Type B pancreatic cell (in vitro differentiated cells): ENCODE measurements at regions not wholly inside any gene's neighbourhood (a gene's known extent, or its start where the extent isn't known, plus 50 kb on each side); places are given as distances from the start of the nearest gene placed in this dataset.

Experiments used
- DNase-seq: peaks from one replicate; pipeline ENCODE4 v3.0.0; 2021; ENCODE audit warnings: mixed read lengths; ENCODE audit not compliant: unreplicated experiment; ENCODE audit errors: extremely low spot score
- H3K27ac Mint-ChIP-seq: 2 replicates; pipeline ENCODE4 v1.8.0; 2021; ENCODE audit warnings: mild to moderate bottlenecking, mixed read lengths
- H3K27me3 Mint-ChIP-seq: 2 replicates; pipeline ENCODE4 v1.8.0; 2021; ENCODE audit warnings: mixed read lengths
- H3K36me3 Mint-ChIP-seq: 2 replicates; pipeline ENCODE4 v1.8.0; 2021; ENCODE audit warnings: mixed read lengths
- H3K4me1 Mint-ChIP-seq: one replicate; pipeline ENCODE4 v1.8.0; 2021; ENCODE audit warnings: mixed read lengths; ENCODE audit not compliant: unreplicated experiment
- H3K4me3 Mint-ChIP-seq: 2 replicates; pipeline ENCODE4 v1.8.0; 2021; ENCODE audit warnings: mild to moderate bottlenecking, mixed read lengths
- H3K9me3 Mint-ChIP-seq: 2 replicates; pipeline ENCODE4 v1.8.0; 2021; ENCODE audit warnings: mixed read lengths
- TF ChIP-seq, protein P1 (sequence below): fragments of 200-600 bp; sonication (generic); conservative IDR thresholded peaks from 2 replicates; pipeline ENCODE4 v1.5.0; 2021; ENCODE audit warnings: antibody characterized with exemption, mild to moderate bottlenecking

GRCh38 chr20:48165401-48165685 lies 380.1 kb upstream of the SULF2 start:
- no peak for DNase-seq
- H3K27me3 Mint-ChIP-seq: peaks cover 20% of the 10 kb centered on the region
- H3K36me3 Mint-ChIP-seq: no peaks in the 10 kb centered on the region
- no peak overlapping the region for H3K4me3 Mint-ChIP-seq
- peaks cover 29% of the 10 kb centered on the region for H3K4me1 Mint-ChIP-seq
- TF ChIP-seq, protein P1, sequence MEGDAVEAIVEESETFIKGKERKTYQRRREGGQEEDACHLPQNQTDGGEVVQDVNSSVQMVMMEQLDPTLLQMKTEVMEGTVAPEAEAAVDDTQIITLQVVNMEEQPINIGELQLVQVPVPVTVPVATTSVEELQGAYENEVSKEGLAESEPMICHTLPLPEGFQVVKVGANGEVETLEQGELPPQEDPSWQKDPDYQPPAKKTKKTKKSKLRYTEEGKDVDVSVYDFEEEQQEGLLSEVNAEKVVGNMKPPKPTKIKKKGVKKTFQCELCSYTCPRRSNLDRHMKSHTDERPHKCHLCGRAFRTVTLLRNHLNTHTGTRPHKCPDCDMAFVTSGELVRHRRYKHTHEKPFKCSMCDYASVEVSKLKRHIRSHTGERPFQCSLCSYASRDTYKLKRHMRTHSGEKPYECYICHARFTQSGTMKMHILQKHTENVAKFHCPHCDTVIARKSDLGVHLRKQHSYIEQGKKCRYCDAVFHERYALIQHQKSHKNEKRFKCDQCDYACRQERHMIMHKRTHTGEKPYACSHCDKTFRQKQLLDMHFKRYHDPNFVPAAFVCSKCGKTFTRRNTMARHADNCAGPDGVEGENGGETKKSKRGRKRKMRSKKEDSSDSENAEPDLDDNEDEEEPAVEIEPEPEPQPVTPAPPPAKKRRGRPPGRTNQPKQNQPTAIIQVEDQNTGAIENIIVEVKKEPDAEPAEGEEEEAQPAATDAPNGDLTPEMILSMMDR: no peak
- H3K27ac Mint-ChIP-seq: no peak overlapping the region
- H3K9me3 Mint-ChIP-seq: no peaks in the 10 kb centered on the region

- Mint-ChIP-seq H3K9me3 (no peaks in the 10 kb centered on the region), H3K27me3 (peaks cover 15% of the 10 kb centered on the region), H3K4me1 (peaks cover 27% of the 10 kb centered on the region), H3K27ac (no peak overlapping the region), H3K4me3 (no peak overlapping the region), H3K36me3 (no peaks in the 10 kb centered on the region)
- DNase-seq: no peak
- TF ChIP-seq, protein P1: no peak
These were observed 379.5 kb upstream of the SULF2 start for GRCh38 chr20:48164566-48165400.

- H3K4me1 Mint-ChIP-seq: peaks cover 27% of the 10 kb centered on the region
- peaks cover 16% of the 10 kb centered on the region for H3K27me3 Mint-ChIP-seq
- H3K4me3 Mint-ChIP-seq: no peak overlapping the region
- no peaks in the 10 kb centered on the region for H3K9me3 Mint-ChIP-seq
- H3K27ac Mint-ChIP-seq: no peak overlapping the region
- TF ChIP-seq, protein P1: no peak
- no peaks in the 10 kb centered on the region for H3K36me3 Mint-ChIP-seq
- no peak for DNase-seq
These were observed 378.8 kb upstream of the SULF2 start for GRCh38 chr20:48164034-48164433.

DNA sequence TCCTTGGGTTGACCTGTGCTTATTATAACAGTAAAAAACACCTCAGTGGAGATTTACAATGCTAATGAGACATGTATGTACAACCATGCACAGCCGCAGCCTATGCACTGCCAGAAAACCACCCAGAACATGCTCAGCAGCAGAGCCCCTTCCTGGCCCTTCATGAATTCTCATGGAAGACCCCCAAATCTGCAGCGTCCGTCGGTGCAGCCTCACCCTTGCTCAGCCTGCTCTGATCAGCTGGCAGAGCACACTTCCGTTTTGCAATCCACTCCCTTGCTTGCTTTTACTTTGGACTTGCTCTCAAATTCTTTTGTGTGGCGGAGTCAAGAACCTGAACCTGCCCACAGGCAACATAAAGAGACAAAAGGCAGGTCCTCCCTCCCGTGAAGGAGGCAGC lies 378.2 kb upstream of the SULF2 start:
- Mint-ChIP-seq H3K27me3 (peaks cover 16% of the 10 kb centered on the region), H3K36me3 (no peaks in the 10 kb centered on the region), H3K4me1 (peaks cover 27% of the 10 kb centered on the region), H3K4me3 (no peak overlapping the region), H3K27ac (no peak overlapping the region), H3K9me3 (no peaks in the 10 kb centered on the region)
- TF ChIP-seq, protein P1: no peak
- DNase-seq: no peak

DNA sequence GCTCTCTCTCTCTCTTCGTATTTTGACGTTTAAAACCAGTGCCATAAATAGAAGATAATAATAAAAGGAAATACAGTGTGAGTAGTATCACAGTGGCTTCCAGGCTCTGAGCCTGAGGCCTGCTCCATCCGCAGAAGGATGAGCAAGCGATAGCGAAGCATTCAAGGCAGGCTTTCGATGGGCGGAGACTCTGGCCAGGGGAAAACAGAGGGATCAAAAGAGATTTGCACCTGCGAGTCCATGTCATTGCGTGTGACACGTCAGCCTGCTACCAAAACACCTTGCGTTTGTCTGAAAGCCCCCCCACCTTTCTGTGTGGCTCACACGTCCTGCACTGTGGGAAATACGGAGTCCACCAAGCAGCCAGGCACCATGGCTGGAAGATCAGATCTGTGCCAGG lies 377.3 kb upstream of the SULF2 start:
- Mint-ChIP-seq H3K4me3 (no peak overlapping the region), H3K4me1 (peaks cover 27% of the 10 kb centered on the region), H3K27me3 (peaks cover 17% of the 10 kb centered on the region), H3K36me3 (no peaks in the 10 kb centered on the region), H3K27ac (no peak overlapping the region), H3K9me3 (no peaks in the 10 kb centered on the region)
- TF ChIP-seq, protein P1: no peak
- DNase-seq: no peak
